Liver (tissue), 8 donors: ENCODE measurements at regions not wholly inside any gene's neighbourhood (a gene's known extent, or its start where the extent isn't known, plus 50 kb on each side); places are given as distances from the start of the nearest gene placed in this dataset.

Experiments used
- DNase-seq: peaks from one replicate; pipeline ENCODE4 v3.0.0-alpha.2; 2017; ENCODE audit warnings: low spot score
- H3K27ac ChIP-seq, 2 donors: one replicate each; pipeline ENCODE4 v1.7.0; 2013; ENCODE audit warnings: inconsistent platforms in 2 of 2, low read length in 2 of 2, control low read depth in 1 of 2, low read depth in 1 of 2, mild to moderate bottlenecking in 1 of 2
- H3K27me3 ChIP-seq, 4 donors: one replicate each; pipeline versions ENCODE4 v1.6.1 to v1.7.0; 2013; ENCODE audit warnings: low read length in 3 of 4, inconsistent platforms in 1 of 4, mild to moderate bottlenecking in 1 of 4, moderate library complexity in 1 of 4; ENCODE audit not compliant: control insufficient read depth in 4 of 4, insufficient read depth in 4 of 4
- H3K36me3 ChIP-seq, 4 donors: one replicate each; pipeline versions ENCODE4 v1.6.1 to v1.7.0; 2013; ENCODE audit warnings: low read length in 3 of 4, mild to moderate bottlenecking in 3 of 4, low read depth in 1 of 4, moderate library complexity in 1 of 4; ENCODE audit not compliant: control insufficient read depth in 4 of 4, insufficient read depth in 3 of 4
- H3K4me1 ChIP-seq, 4 donors: one replicate each; pipeline versions ENCODE4 v1.6.1 to v1.7.0; 2013; ENCODE audit warnings: low read length in 3 of 4, mild to moderate bottlenecking in 3 of 4, moderate library complexity in 1 of 4; ENCODE audit not compliant: control insufficient read depth in 4 of 4, insufficient read depth in 4 of 4
- H3K4me3 ChIP-seq, 3 donors: one replicate each; pipeline versions ENCODE4 v1.6.1 to v1.7.0; 2013; ENCODE audit warnings: low read length in 3 of 3, control low read depth in 1 of 3, low read depth in 1 of 3, mild to moderate bottlenecking in 1 of 3
- H3K9ac ChIP-seq, 2 donors: one replicate each; pipeline ENCODE4 v1.7.0; 2013; ENCODE audit warnings: low read length in 2 of 2, mild to moderate bottlenecking in 2 of 2, moderate library complexity in 2 of 2, control low read depth in 1 of 2, low read depth in 1 of 2
- H3K9me3 ChIP-seq, 4 donors: one replicate each; pipeline versions ENCODE4 v1.6.1 to v1.7.0; 2013; ENCODE audit warnings: low read length in 3 of 4; ENCODE audit not compliant: control insufficient read depth in 4 of 4
- ATF3 ChIP-seq: IDR thresholded peaks from 2 replicates; pipeline ENCODE4 v1.6.1; 2016; ENCODE audit warnings: antibody characterized with exemption
- CTCF ChIP-seq: fragments of 150-350 bp; IDR thresholded peaks from 2 replicates; pipeline ENCODE4 v1.5.1; 2017; ENCODE audit warnings: improper control_type of control experiment, low read depth, low read length; ENCODE audit not compliant: missing input control
- EGR1 ChIP-seq, 2 donors: IDR thresholded peaks; 2 replicates each; pipeline ENCODE4 v1.6.1; 2016 to 2018; ENCODE audit warnings: antibody characterized with exemption in 2 of 2, low read depth in 2 of 2
- FOXA1 ChIP-seq: IDR thresholded peaks from 2 replicates; pipeline ENCODE4 v1.6.1; 2016; ENCODE audit warnings: antibody characterized with exemption
- HNF4A ChIP-seq, 2 donors: conservative IDR thresholded peaks; 2 replicates each; pipeline ENCODE4 v1.6.1; 2016; ENCODE audit warnings: antibody characterized with exemption in 2 of 2, mild to moderate bottlenecking in 2 of 2
- HNF4G ChIP-seq: IDR thresholded peaks from 2 replicates; pipeline ENCODE4 v1.6.1; 2016; ENCODE audit warnings: antibody characterized with exemption
- JUND ChIP-seq, 2 donors: IDR thresholded peaks; 2 replicates each; pipeline ENCODE4 v1.6.1; 2016; ENCODE audit warnings: antibody characterized with exemption in 2 of 2
- NR2F2 ChIP-seq: IDR thresholded peaks from 2 replicates; pipeline ENCODE4 v1.6.1; 2016; ENCODE audit warnings: antibody characterized with exemption
- RAD21 ChIP-seq, 2 donors: IDR thresholded peaks; 2 replicates each; pipeline ENCODE4 v1.6.1; 2016; ENCODE audit warnings: antibody characterized with exemption in 2 of 2, mild to moderate bottlenecking in 2 of 2
- REST ChIP-seq: IDR thresholded peaks from 2 replicates; pipeline ENCODE4 v1.6.1; 2016; ENCODE audit warnings: antibody characterized with exemption, mild to moderate bottlenecking
- RXRA ChIP-seq, 2 donors: IDR thresholded peaks; 2 replicates each; pipeline ENCODE4 v1.6.1; 2017 to 2018; ENCODE audit warnings: antibody characterized with exemption in 2 of 2, mild to moderate bottlenecking in 1 of 2
- SP1 ChIP-seq: IDR thresholded peaks from 2 replicates; pipeline ENCODE4 v1.6.1; 2018; ENCODE audit warnings: antibody characterized with exemption, mild to moderate bottlenecking
- TAF1 ChIP-seq: conservative IDR thresholded peaks from 2 replicates; pipeline ENCODE4 v1.6.1; 2016; ENCODE audit warnings: antibody characterized with exemption, mild to moderate bottlenecking
- YY1 ChIP-seq: IDR thresholded peaks from 2 replicates; pipeline ENCODE4 v1.6.1; 2016; ENCODE audit warnings: antibody characterized with exemption, mild to moderate bottlenecking
- ZBTB33 ChIP-seq: IDR thresholded peaks from 2 replicates; pipeline ENCODE4 v1.6.1; 2016; ENCODE audit warnings: antibody characterized with exemption
- WGBS: extraction: QIAGEN DNeasy Blood & Tissue Kit; methylation state at CpG from one replicate; pipeline ENCODE4 v1.1.7; 2013; 5-methylcytosine and 5-hydroxymethylcytosine counted together
- TF ChIP-seq, protein P1 (sequence below): IDR thresholded peaks from 2 replicates; pipeline ENCODE4 v1.6.1; 2016; ENCODE audit warnings: antibody characterized with exemption
- donor health status: healthy.
- donor health status: healthy.
- donor health status: healthy.
- donor health status: healthy.
- donor health status: healthy.

DNA sequence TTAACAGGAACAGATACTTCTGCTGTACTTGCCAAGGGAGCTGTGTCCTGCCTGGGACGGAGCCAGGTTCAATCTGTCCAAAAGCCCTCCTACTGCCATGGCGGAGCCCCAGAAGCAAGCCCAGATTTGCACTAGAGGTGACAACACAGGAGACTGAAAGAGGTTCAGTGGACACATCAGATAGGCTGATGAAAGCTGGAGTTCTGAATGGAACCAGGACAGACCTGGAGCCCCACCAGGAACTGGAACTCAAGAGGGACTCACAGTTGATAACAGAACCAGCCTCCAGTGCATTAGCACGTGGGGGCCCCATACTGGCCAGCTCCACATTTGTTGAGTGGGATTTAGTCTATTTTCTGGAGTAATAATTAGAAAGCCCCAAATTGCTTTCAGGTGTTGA, 315.5 kb downstream of the ARRDC4 start:
- no peaks in the 10 kb centered on the region for H3K4me1 ChIP-seq
- no peak overlapping the region for H3K9ac ChIP-seq
- H3K4me3 ChIP-seq, result no peak overlapping the region
- DNase-seq, result no peak
- peaks cover 0 to 22% (median 0%) of the 10 kb centered on the region in 4 donors for H3K27me3 ChIP-seq
- H3K36me3 ChIP-seq, result no peaks in the 10 kb centered on the region
- H3K27ac ChIP-seq, result no peak overlapping the region
- TF ChIP-seq EGR1 (IDR thresholded peaks at IDR 0.05; ENCODE audit: low read depth in 2 of 2), result no peak
- no peaks in the 10 kb centered on the region for H3K9me3 ChIP-seq
- 54% methylated on average over 3 of the region's 3 CpGs for WGBS

GRCh38 chr15:98277602-98278001, 317.1 kb downstream of the ARRDC4 start:
- TF ChIP-seq HNF4A (conservative IDR thresholded peaks at IDR 0.05), result no peak
- no peak for TF ChIP-seq ATF3
- TF ChIP-seq, protein P1, sequence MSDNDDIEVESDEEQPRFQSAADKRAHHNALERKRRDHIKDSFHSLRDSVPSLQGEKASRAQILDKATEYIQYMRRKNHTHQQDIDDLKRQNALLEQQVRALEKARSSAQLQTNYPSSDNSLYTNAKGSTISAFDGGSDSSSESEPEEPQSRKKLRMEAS, result no peak
- no peak for TF ChIP-seq EGR1 (IDR thresholded peaks at IDR 0.05; ENCODE audit: low read depth in 2 of 2)
- TF ChIP-seq YY1, result no peak
- TF ChIP-seq JUND (IDR thresholded peaks at IDR 0.05), result no peak
- WGBS, result 80% methylated on average over 6 of the region's 6 CpGs
- no peak overlapping the region for H3K4me3 ChIP-seq
- no peak overlapping the region for H3K9ac ChIP-seq
- no peak for DNase-seq
- H3K4me1 ChIP-seq, result no peaks in the 10 kb centered on the region
- H3K27me3 ChIP-seq, result peaks cover 0 to 20% (median 0%) of the 10 kb centered on the region in 4 donors
- H3K9me3 ChIP-seq, result no peaks in the 10 kb centered on the region
- no peaks in the 10 kb centered on the region for H3K36me3 ChIP-seq
- no peak overlapping the region for H3K27ac ChIP-seq

- 70% methylated on average over 15 of the region's 15 CpGs for WGBS
- no peak for DNase-seq
Measured at GRCh38 chr15:98280284-98280975, 319.9 kb downstream of the ARRDC4 start.

More at GRCh38 chr15:98280284-98280975, 319.9 kb downstream of the ARRDC4 start:
- H3K4me1 ChIP-seq, result no peaks in the 10 kb centered on the region
- peaks cover 0 to 16% (median 1%) of the 10 kb centered on the region in 4 donors for H3K27me3 ChIP-seq
- TF ChIP-seq REST (no peak), RAD21 (IDR thresholded peaks at IDR 0.05) (no peak), CTCF (no peak), HNF4A (conservative IDR thresholded peaks at IDR 0.05) (no peak), NR2F2 (no peak), SP1 (no peak), HNF4G (no peak), ZBTB33 (no peak), YY1 (no peak), RXRA (IDR thresholded peaks at IDR 0.05) (no peak), FOXA1 (no peak), TAF1 (no peak), JUND (IDR thresholded peaks at IDR 0.05) (no peak)
- TF ChIP-seq, protein P1, result no peak
- no peak overlapping the region for H3K9ac ChIP-seq
- no peaks in the 10 kb centered on the region for H3K9me3 ChIP-seq
- no peaks in the 10 kb centered on the region for H3K36me3 ChIP-seq
- no peak overlapping the region for H3K27ac ChIP-seq
- H3K4me3 ChIP-seq, result no peak overlapping the region
